Transverse colon (tissue), 4 donors: ENCODE measurements at regions not wholly inside any gene's neighbourhood (a gene's known extent, or its start where the extent isn't known, plus 50 kb on each side); places are given as distances from the start of the nearest gene placed in this dataset.

ENCODE experiments used
- CTCF ChIP-seq, 5 experiments: fragments of 200-600 bp in 3 of 5; fragments of 450-650 bp in 2 of 5; sonication (generic) in 3 of 5; IDR thresholded peaks; 1 replicate in 2 of 5; 2 replicates in 3 of 5; pipeline ENCODE4 v1.5.1; 2016 to 2017; ENCODE audit warnings: antibody characterized with exemption in 5 of 5, inconsistent platforms in 3 of 5, mild to moderate bottlenecking in 2 of 5, moderate library complexity in 1 of 5
- POLR2AphosphoS5 ChIP-seq, 3 donors: sonication (generic); formaldehyde crosslinking; IDR thresholded peaks; one replicate each; pipeline ENCODE4 v1.6.1; 2016; ENCODE audit warnings: antibody characterized with exemption in 3 of 3

GRCh38 chr3:5757213-5757804, 569.8 kb downstream of the EDEM1 start:
- no peak for TF ChIP-seq POLR2AphosphoS5 (IDR thresholded peaks at IDR 0.05)
- no peak for TF ChIP-seq CTCF (IDR thresholded peaks at IDR 0.05)
